Caco-2 (cell line): ENCODE measurements at regions not wholly inside any gene's neighbourhood (a gene's known extent, or its start where the extent isn't known, plus 50 kb on each side); places are given as distances from the start of the nearest gene placed in this dataset.
"Not testable (repeated sequence)": the region's sequence is repeated elsewhere in the genome, so short reads cannot be mapped to it uniquely, and the experiment has no call there.

Experiments used
- BruUV-seq: library from RNA; stranded (reverse); fragments of 400-500 nt; replicated peaks from 2 replicates; lab custom pipeline; 2021; lab: Mats Ljungman, UMichigan
- CTCF ChIA-PET: fragments of 300-600 bp; sonication (Branson Sonifier 250); formaldehyde crosslinking; loops from one replicate; lab custom pipeline; 2022; ENCODE audit warnings: antibody characterized with exemption; lab: Charles Lee
- POLR2A ChIA-PET: fragments of 300-600 bp; sonication (Branson Sonifier 250); formaldehyde crosslinking; loops from one replicate; lab custom pipeline; 2022; ENCODE audit warnings: antibody characterized with exemption; lab: Charles Lee
- DNase-seq, 2 experiments: peaks; one replicate each; pipeline versions ENCODE4 v3.0.0 to v3.0.0-alpha.2; 2020 to 2022
- H3K27me3 ChIP-seq: replicated peaks from 2 replicates; pipeline ENCODE4 v1.6.0; 2011; ENCODE audit warnings: low read length; ENCODE audit not compliant: control insufficient read depth, insufficient read depth
- H3K36me3 ChIP-seq: 2 replicates; pipeline ENCODE4 v1.5.1; 2011; ENCODE audit warnings: low read length; ENCODE audit not compliant: control insufficient read depth, insufficient read depth
- H3K4me1 ChIP-seq: fragments of 250-450 bp; sonication (Bioruptor Pico); 2 replicates; pipeline ENCODE4 v1.5.1; 2020; ENCODE audit warnings: mild to moderate bottlenecking
- H3K4me3 ChIP-seq: 2 replicates; pipeline ENCODE4 v1.5.1; 2011; ENCODE audit warnings: low read depth, mild to moderate bottlenecking, control low read depth, low read length
- H3K9me3 ChIP-seq: fragments of 250-450 bp; sonication (Bioruptor Pico); 2 replicates; pipeline ENCODE4 v1.5.1; 2020; ENCODE audit warnings: mild to moderate bottlenecking, moderate library complexity
- H3K27ac Mint-ChIP-seq: one replicate; pipeline ENCODE4 v1.8.0; 2022; ENCODE audit warnings: mixed read lengths; ENCODE audit not compliant: unreplicated experiment
- H3K27me3 Mint-ChIP-seq: one replicate; pipeline ENCODE4 v1.8.0; 2022; ENCODE audit warnings: mixed read lengths; ENCODE audit not compliant: insufficient read depth, unreplicated experiment
- H3K36me3 Mint-ChIP-seq: one replicate; pipeline ENCODE4 v1.8.0; 2022; ENCODE audit warnings: mild to moderate bottlenecking, mixed read lengths; ENCODE audit not compliant: insufficient read depth, unreplicated experiment
- H3K4me1 Mint-ChIP-seq: one replicate; pipeline ENCODE4 v1.8.0; 2022; ENCODE audit warnings: low read depth, mixed read lengths; ENCODE audit not compliant: unreplicated experiment
- H3K4me3 Mint-ChIP-seq: one replicate; pipeline ENCODE4 v1.8.0; 2022; ENCODE audit warnings: mild to moderate bottlenecking, moderate library complexity, mixed read lengths; ENCODE audit not compliant: unreplicated experiment
- H3K9me3 Mint-ChIP-seq: one replicate; pipeline ENCODE4 v1.8.0; 2022; ENCODE audit warnings: mixed read lengths; ENCODE audit not compliant: unreplicated experiment
- CTCF ChIP-seq, 2 experiments: fragments of 200-600 bp in 1 of 2; IDR thresholded peaks; 1 replicate in 1 of 2; 2 replicates in 1 of 2; pipeline versions ENCODE4 v1.5.1 to v1.8.0; 2011 to 2022; ENCODE audit warnings: antibody characterized with exemption in 1 of 2, control low read depth in 1 of 2, inconsistent platforms in 1 of 2, low read depth in 1 of 2, low read length in 1 of 2, mild to moderate bottlenecking in 1 of 2, moderate library complexity in 1 of 2; ENCODE audit not compliant: insufficient read depth in 1 of 2, severe bottlenecking in 1 of 2, unreplicated experiment in 1 of 2
- intact Hi-C: fragments of 100-400 bp; cut with micrococcal nuclease; formaldehyde crosslinking; loops from one replicate; pipeline ENCODE4 v1.10.0; 2022; ENCODE audit not compliant: unreplicated experiment

DNA sequence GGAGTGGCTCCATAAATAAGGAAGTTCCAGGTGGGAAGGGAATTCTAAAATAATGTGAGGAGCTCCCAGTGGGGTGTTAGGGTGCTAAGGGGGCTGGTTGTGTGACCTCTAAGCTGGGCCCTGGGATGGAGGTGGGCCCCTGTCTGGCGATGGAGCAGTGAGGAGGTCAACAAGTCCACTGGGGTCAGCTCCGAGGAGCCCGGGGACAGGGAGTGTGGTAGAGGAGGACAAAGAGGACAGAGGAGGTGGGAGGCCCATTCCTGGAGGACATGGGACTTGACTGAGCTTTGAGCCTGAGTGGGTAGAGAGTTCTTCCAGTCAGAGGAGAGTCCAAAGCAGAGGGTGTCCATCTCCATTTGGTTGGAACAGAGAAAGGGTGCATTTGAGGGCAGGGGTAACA, 390.2 kb downstream of the TSHZ3 start:
- DNase-seq: no peak
- H3K27me3 ChIP-seq: no peaks in the 10 kb centered on the region
- POLR2A ChIA-PET: no interaction called here
- H3K9me3 ChIP-seq: peaks cover 3% of the 10 kb centered on the region; the same call in 1 of the 2 replicates
- H3K36me3 ChIP-seq: no peaks in the 10 kb centered on the region
- H3K4me3 ChIP-seq: no peak overlapping the region
- no peaks in the 10 kb centered on the region for H3K36me3 Mint-ChIP-seq
- peaks cover 21% of the 10 kb centered on the region for H3K9me3 Mint-ChIP-seq
- no peak overlapping the region for H3K4me3 Mint-ChIP-seq
- H3K27ac Mint-ChIP-seq: no peak overlapping the region
- H3K27me3 Mint-ChIP-seq: peaks cover 3% of the 10 kb centered on the region
- intact Hi-C loops: no loop called here
- no peaks in the 10 kb centered on the region for H3K4me1 ChIP-seq
- BruUV-seq: no TSS peak
- H3K4me1 Mint-ChIP-seq: no peaks in the 10 kb centered on the region
- CTCF ChIA-PET: no interaction called here
- no peak for TF ChIP-seq CTCF (IDR thresholded peaks at IDR 0.05; ENCODE audit: insufficient read depth in 1 of 2, low read depth in 1 of 2, low read length in 1 of 2, severe bottlenecking in 1 of 2, unreplicated experiment in 1 of 2)

- Histone ChIP-seq H3K9me3 (no peaks in the 10 kb centered on the region), H3K4me3 (no peak overlapping the region), H3K4me1 (no peaks in the 10 kb centered on the region), H3K27me3 (no peaks in the 10 kb centered on the region), H3K36me3 (no peaks in the 10 kb centered on the region)
- intact Hi-C loops: no loop called here
- H3K27ac Mint-ChIP-seq: no peak overlapping the region
- BruUV-seq: no TSS peak
- H3K27me3 Mint-ChIP-seq: peaks cover 6% of the 10 kb centered on the region
- POLR2A ChIA-PET: no interaction called here
- H3K9me3 Mint-ChIP-seq: peaks cover 9% of the 10 kb centered on the region
- TF ChIP-seq CTCF (IDR thresholded peaks at IDR 0.05; ENCODE audit: insufficient read depth in 1 of 2, low read depth in 1 of 2, low read length in 1 of 2, severe bottlenecking in 1 of 2, unreplicated experiment in 1 of 2): no peak
- no peaks in the 10 kb centered on the region for H3K4me1 Mint-ChIP-seq
- CTCF ChIA-PET: no interaction called here
- no peak overlapping the region for H3K4me3 Mint-ChIP-seq
- no peaks in the 10 kb centered on the region for H3K36me3 Mint-ChIP-seq
- no peak for DNase-seq
Measured at GRCh38 chr19:30955112-30956104, 393.8 kb downstream of the TSHZ3 start.

- H3K4me1 Mint-ChIP-seq, intact Hi-C loops, H3K27me3 ChIP-seq, H3K9me3 ChIP-seq, H3K27ac Mint-ChIP-seq, H3K4me3 ChIP-seq, H3K36me3 Mint-ChIP-seq, DNase-seq, CTCF ChIA-PET, H3K36me3 ChIP-seq, BruUV-seq, H3K4me1 ChIP-seq, H3K4me3 Mint-ChIP-seq, H3K27me3 Mint-ChIP-seq, POLR2A ChIA-PET: not testable (repeated sequence)
- peaks cover 10% of the 10 kb centered on the region for H3K9me3 Mint-ChIP-seq
Measured at GRCh38 chr19:30944276-30944932, 404.8 kb downstream of the TSHZ3 start.
